Neuronal stem cell (in vitro differentiated cells): ENCODE measurements at regions not wholly inside any gene's neighbourhood (a gene's known extent, or its start where the extent isn't known, plus 50 kb on each side); places are given as distances from the start of the nearest gene placed in this dataset.
"Not testable (repeated sequence)": the region's sequence is repeated elsewhere in the genome, so short reads cannot be mapped to it uniquely, and the experiment has no call there.

Experiments
- DNase-seq: peaks from one replicate; pipeline ENCODE4 v3.0.0-alpha.2; 2013; ENCODE audit warnings: low spot score
- H2AFZ ChIP-seq: one replicate; pipeline ENCODE4 v1.6.1; 2013; ENCODE audit warnings: mild to moderate bottlenecking, low read length, inconsistent platforms
- H2AK5ac ChIP-seq: 2 replicates; pipeline ENCODE4 v1.6.1; 2013; ENCODE audit warnings: low read depth, mild to moderate bottlenecking, inconsistent platforms, low read length, moderate library complexity, mixed read lengths
- H2BK120ac ChIP-seq: 2 replicates; pipeline ENCODE4 v1.6.1; 2013; ENCODE audit warnings: low read depth, mild to moderate bottlenecking, inconsistent platforms, low read length, moderate library complexity, mixed read lengths
- H2BK12ac ChIP-seq: one replicate; pipeline ENCODE4 v1.6.1; 2013; ENCODE audit warnings: low read length, inconsistent platforms
- H2BK15ac ChIP-seq: 2 replicates; pipeline ENCODE4 v1.6.1; 2013; ENCODE audit warnings: mild to moderate bottlenecking, low read length, inconsistent platforms, mixed read lengths
- H2BK5ac ChIP-seq: one replicate; pipeline ENCODE4 v1.6.1; 2013; ENCODE audit warnings: inconsistent platforms, mild to moderate bottlenecking, low read length, moderate library complexity
- H3K14ac ChIP-seq: one replicate; pipeline ENCODE4 v1.6.1; 2013; ENCODE audit warnings: low read length, inconsistent platforms
- H3K18ac ChIP-seq: 2 replicates; pipeline ENCODE4 v1.6.1; 2013; ENCODE audit warnings: low read length, inconsistent platforms
- H3K23ac ChIP-seq: 2 replicates; pipeline ENCODE4 v1.6.1; 2013; ENCODE audit warnings: low read depth, mild to moderate bottlenecking, mixed read lengths, low read length, inconsistent platforms; ENCODE audit not compliant: poor library complexity
- H3K27ac ChIP-seq: replicated peaks from 3 replicates; pipeline ENCODE4 v1.5.1; 2013; ENCODE audit warnings: low read length, inconsistent platforms
- H3K27me3 ChIP-seq, 3 experiments: 2 replicates each; pipeline ENCODE4 v1.6.1; 2013; ENCODE audit warnings: low read length in 3 of 3, mild to moderate bottlenecking in 2 of 3, inconsistent platforms in 1 of 3, low read depth in 1 of 3, mixed read lengths in 1 of 3, moderate library complexity in 1 of 3; ENCODE audit not compliant: control insufficient read depth in 3 of 3, insufficient read depth in 3 of 3
- H3K36me3 ChIP-seq, 2 donors: replicated peaks in 1 of 2; 2 replicates each; pipeline ENCODE4 v1.6.1; 2013; ENCODE audit warnings: low read length in 2 of 2; ENCODE audit not compliant: control insufficient read depth in 2 of 2, insufficient read depth in 2 of 2
- H3K4ac ChIP-seq: 2 replicates; pipeline ENCODE4 v1.6.1; 2013; ENCODE audit warnings: inconsistent platforms, mild to moderate bottlenecking, low read length, moderate library complexity
- H3K4me1 ChIP-seq, 2 donors: 1 replicate in 1 of 2; 2 replicates in 1 of 2; pipeline ENCODE4 v1.6.1; 2013; ENCODE audit warnings: low read length in 2 of 2, low read depth in 1 of 2; ENCODE audit not compliant: control insufficient read depth in 2 of 2, insufficient read depth in 1 of 2
- H3K4me2 ChIP-seq: one replicate; pipeline ENCODE4 v1.6.1; 2013; ENCODE audit warnings: mild to moderate bottlenecking, low read length, inconsistent platforms; ENCODE audit not compliant: insufficient read depth, poor library complexity, severe bottlenecking
- H3K4me3 ChIP-seq, 2 donors: 2 replicates each; pipeline ENCODE4 v1.5.1; 2013; ENCODE audit warnings: low read length in 2 of 2, mild to moderate bottlenecking in 2 of 2, inconsistent platforms in 1 of 2, moderate library complexity in 1 of 2
- H3K79me1 ChIP-seq: one replicate; pipeline ENCODE4 v1.6.1; 2013; ENCODE audit warnings: low read depth, mild to moderate bottlenecking, inconsistent platforms, low read length, moderate library complexity
- H3K9ac ChIP-seq: one replicate; pipeline ENCODE4 v1.6.1; 2013; ENCODE audit warnings: mild to moderate bottlenecking, low read depth, low read length, inconsistent platforms; ENCODE audit not compliant: poor library complexity
- H3K9me3 ChIP-seq, 2 donors: replicated peaks in 1 of 2; 2 replicates each; pipeline versions ENCODE3 to v1.6.1; 2013; ENCODE audit warnings: low read length in 2 of 2, mild to moderate bottlenecking in 2 of 2, inconsistent platforms in 1 of 2, low read depth in 1 of 2, mixed read lengths in 1 of 2, moderate library complexity in 1 of 2; ENCODE audit not compliant: control insufficient read depth in 2 of 2, insufficient read depth in 1 of 2
- H4K8ac ChIP-seq: one replicate; pipeline ENCODE4 v1.6.1; 2013; ENCODE audit warnings: low read depth, mild to moderate bottlenecking, inconsistent platforms, low read length, moderate library complexity
- H4K91ac ChIP-seq: one replicate; pipeline ENCODE4 v1.6.1; 2013; ENCODE audit warnings: low read length, low read depth, mild to moderate bottlenecking, inconsistent platforms; ENCODE audit not compliant: poor library complexity
- WGBS, 2 donors: extraction: QIAGEN DNeasy Blood & Tissue Kit; methylation state at CpG; one replicate each; pipeline ENCODE4 v1.1.7; 2013; ENCODE audit warnings: missing lambda C conversion rate in 2 of 2, mixed read lengths in 1 of 2; ENCODE audit not compliant: insufficient read length in 2 of 2, insufficient replicate concordance in 1 of 2; ENCODE audit errors: extremely low coverage in 2 of 2; 5-methylcytosine and 5-hydroxymethylcytosine counted together

- Histone ChIP-seq H3K4me1 (no peaks in the 10 kb centered on the region), H2AK5ac (no peak overlapping the region), H3K14ac (no peak overlapping the region), H3K9me3 (no peaks in the 10 kb centered on the region), H4K91ac (no peak overlapping the region), H3K36me3 (no peaks in the 10 kb centered on the region), H3K9ac (no peak overlapping the region), H3K4ac (no peak overlapping the region), H3K4me2 (no peak overlapping the region), H3K23ac (no peak overlapping the region), H2BK5ac (no peak overlapping the region), H2BK120ac (no peak overlapping the region), H3K4me3 (no peak overlapping the region), H2BK12ac (no peak overlapping the region), H3K27ac (no peak overlapping the region), H2AFZ (no peak overlapping the region), H3K79me1 (no peaks in the 10 kb centered on the region), H3K27me3 (no peaks in the 10 kb centered on the region), H3K18ac (no peak overlapping the region), H4K8ac (no peak overlapping the region), H2BK15ac (no peak overlapping the region)
- no peak for DNase-seq
These were observed 2268.3 kb downstream of the ARAP2 start for GRCh38 chr4:33975995-33976394.

- not testable (repeated sequence) for H3K9ac ChIP-seq, H3K79me1 ChIP-seq, H3K4me2 ChIP-seq, H3K4ac ChIP-seq, H3K4me3 ChIP-seq, H3K4me1 ChIP-seq, H2AK5ac ChIP-seq, H4K8ac ChIP-seq, H3K27me3 ChIP-seq, H2BK15ac ChIP-seq, H3K36me3 ChIP-seq, H3K9me3 ChIP-seq, H3K14ac ChIP-seq, H4K91ac ChIP-seq, H2BK12ac ChIP-seq, H3K23ac ChIP-seq, DNase-seq, H3K18ac ChIP-seq, H2BK5ac ChIP-seq, H2AFZ ChIP-seq, H3K27ac ChIP-seq, H2BK120ac ChIP-seq
- WGBS, 2 donors: no CpG with 5 or more reads among the region's 4 CpGs
These were observed 2264.5 kb downstream of the ARAP2 start for GRCh38 chr4:33979781-33980180.

- Histone ChIP-seq H2BK5ac (no peak overlapping the region), H3K4me3 (no peak overlapping the region), H3K79me1 (no peaks in the 10 kb centered on the region), H3K36me3 (no peaks in the 10 kb centered on the region), H3K9ac (no peak overlapping the region), H3K9me3 (no peaks in the 10 kb centered on the region), H3K14ac (no peak overlapping the region), H2AFZ (no peak overlapping the region), H4K8ac (no peak overlapping the region), H3K4me1 (no peaks in the 10 kb centered on the region), H2BK120ac (no peak overlapping the region), H3K4me2 (no peak overlapping the region), H2BK12ac (no peak overlapping the region), H3K27me3 (no peaks in the 10 kb centered on the region), H3K18ac (no peak overlapping the region), H2AK5ac (no peak overlapping the region), H3K4ac (no peak overlapping the region), H2BK15ac (no peak overlapping the region), H3K27ac (no peak overlapping the region), H3K23ac (no peak overlapping the region), H4K91ac (no peak overlapping the region)
- no CpG with 5 or more reads among the region's 2 CpGs for WGBS, 2 donors
- DNase-seq: no peak
These were observed 2264.0 kb downstream of the ARAP2 start for GRCh38 chr4:33980361-33980760.

DNA sequence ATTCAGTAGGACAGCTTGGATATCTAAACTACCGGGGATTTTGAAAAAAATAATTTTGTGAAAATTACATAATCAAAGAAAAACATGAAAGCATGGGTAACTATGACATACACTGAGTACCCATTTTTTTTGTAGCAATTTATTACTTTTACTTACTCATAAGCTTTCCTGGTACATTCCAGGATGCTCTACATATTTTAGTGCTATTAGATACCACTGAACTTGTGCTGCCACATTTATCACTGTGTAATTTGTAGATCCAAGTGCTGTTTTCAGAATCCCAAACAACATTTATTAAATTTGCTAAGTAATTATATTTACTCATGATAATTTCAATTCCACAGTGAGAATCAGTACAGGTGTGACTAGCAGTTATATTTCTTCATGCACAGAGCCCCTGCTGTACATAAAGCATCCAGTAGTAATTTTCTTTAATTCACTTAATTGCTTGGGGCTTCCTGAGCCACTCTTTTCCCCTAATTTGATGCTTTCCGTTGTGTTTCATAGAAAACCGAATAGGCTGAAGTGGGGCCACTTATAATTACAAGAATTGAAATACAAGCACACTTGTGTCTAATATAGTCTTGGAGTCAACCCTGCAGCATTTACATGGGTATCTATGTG, 2254.4 kb downstream of the ARAP2 start:
- H2BK15ac ChIP-seq: no peak overlapping the region
- H3K4ac ChIP-seq: no peak overlapping the region
- H2BK12ac ChIP-seq: no peak overlapping the region
- no peak overlapping the region for H2AFZ ChIP-seq
- no peaks in the 10 kb centered on the region for H3K79me1 ChIP-seq
- H3K9ac ChIP-seq: no peak overlapping the region
- no peak overlapping the region for H2BK5ac ChIP-seq
- WGBS, 2 donors: no CpG with 5 or more reads among the region's 3 CpGs
- H2BK120ac ChIP-seq: no peak overlapping the region
- no peak overlapping the region for H3K23ac ChIP-seq
- no peak overlapping the region for H4K8ac ChIP-seq
- H3K9me3 ChIP-seq: no peaks in the 10 kb centered on the region
- H3K18ac ChIP-seq: no peak overlapping the region
- no peak overlapping the region for H3K4me3 ChIP-seq
- no peaks in the 10 kb centered on the region for H3K27me3 ChIP-seq
- no peak overlapping the region for H3K27ac ChIP-seq
- no peaks in the 10 kb centered on the region for H3K4me1 ChIP-seq
- H3K4me2 ChIP-seq: no peak overlapping the region
- no peak for DNase-seq
- H3K36me3 ChIP-seq: no peaks in the 10 kb centered on the region
- H3K14ac ChIP-seq: no peak overlapping the region
- no peak overlapping the region for H2AK5ac ChIP-seq
- no peak overlapping the region for H4K91ac ChIP-seq
